ENCODE measurements at regions not wholly inside any gene's neighbourhood (a gene's known extent, or its start where the extent isn't known, plus 50 kb on each side); places are given as distances from the start of the nearest gene placed in this dataset.

DNA sequence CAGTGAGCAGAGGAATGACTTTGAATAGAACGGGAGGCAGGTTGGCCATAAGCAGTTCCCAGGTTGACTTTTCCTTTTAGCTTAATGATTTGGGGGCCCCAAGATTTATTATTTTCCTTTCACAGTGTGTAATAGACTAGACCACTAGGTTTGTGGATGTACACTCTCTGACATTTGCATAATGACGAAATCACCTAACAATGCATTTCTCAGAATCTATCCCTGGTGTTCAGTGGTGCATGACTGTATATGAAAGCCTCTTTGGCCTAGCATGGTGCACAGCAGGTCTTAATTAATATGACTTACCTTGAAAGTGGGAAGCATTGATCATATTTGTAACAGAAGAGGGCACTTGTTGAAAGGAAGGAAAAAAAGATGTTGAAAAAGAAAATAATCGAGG, 761.9 kb downstream of the TYW1 start:
- no peak for TF ChIP-seq POLR2AphosphoS5 (IDR thresholded peaks at IDR 0.05)
- TF ChIP-seq, protein P1, sequence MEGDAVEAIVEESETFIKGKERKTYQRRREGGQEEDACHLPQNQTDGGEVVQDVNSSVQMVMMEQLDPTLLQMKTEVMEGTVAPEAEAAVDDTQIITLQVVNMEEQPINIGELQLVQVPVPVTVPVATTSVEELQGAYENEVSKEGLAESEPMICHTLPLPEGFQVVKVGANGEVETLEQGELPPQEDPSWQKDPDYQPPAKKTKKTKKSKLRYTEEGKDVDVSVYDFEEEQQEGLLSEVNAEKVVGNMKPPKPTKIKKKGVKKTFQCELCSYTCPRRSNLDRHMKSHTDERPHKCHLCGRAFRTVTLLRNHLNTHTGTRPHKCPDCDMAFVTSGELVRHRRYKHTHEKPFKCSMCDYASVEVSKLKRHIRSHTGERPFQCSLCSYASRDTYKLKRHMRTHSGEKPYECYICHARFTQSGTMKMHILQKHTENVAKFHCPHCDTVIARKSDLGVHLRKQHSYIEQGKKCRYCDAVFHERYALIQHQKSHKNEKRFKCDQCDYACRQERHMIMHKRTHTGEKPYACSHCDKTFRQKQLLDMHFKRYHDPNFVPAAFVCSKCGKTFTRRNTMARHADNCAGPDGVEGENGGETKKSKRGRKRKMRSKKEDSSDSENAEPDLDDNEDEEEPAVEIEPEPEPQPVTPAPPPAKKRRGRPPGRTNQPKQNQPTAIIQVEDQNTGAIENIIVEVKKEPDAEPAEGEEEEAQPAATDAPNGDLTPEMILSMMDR (IDR thresholded peaks at IDR 0.05), result no peak
- no peak for TF ChIP-seq POLR2A (IDR thresholded peaks at IDR 0.05)
- TF ChIP-seq EP300 (IDR thresholded peaks at IDR 0.05), result no peak
